NCI-H526 (cell line): ENCODE measurements at regions not wholly inside any gene's neighbourhood (a gene's known extent, or its start where the extent isn't known, plus 50 kb on each side); places are given as distances from the start of the nearest gene placed in this dataset.
A peak's percentile ranks its signal among the peaks of the same experiment; 100 is the strongest.

Experiments
- DNase-seq, 2 experiments: peaks; one replicate each; lab custom pipeline; 2025; lab: John Stamatoyannopoulos, UW

- no peak for DNase-seq
Observed at GRCh38 chr3:124444075-124444474, 286.2 kb upstream of the UMPS start.

DNA sequence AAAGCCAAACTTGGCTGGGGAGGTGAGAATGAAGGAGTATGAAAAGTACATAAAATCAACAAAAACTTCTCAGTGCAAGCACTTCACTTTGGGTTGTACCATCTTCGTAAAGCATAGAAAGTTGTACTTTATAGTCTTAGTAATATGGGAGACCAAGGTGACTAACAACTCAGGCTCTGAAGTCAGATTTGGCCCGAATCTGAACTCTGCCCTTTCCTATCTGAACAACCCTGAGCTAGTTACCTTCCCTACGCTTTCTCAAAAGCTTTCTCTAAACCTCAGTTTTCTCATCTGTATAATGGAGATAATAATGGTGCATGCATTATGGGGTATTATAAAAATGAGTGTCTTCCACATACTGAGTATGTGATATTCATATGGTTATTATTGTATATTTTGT is 285.4 kb upstream of the UMPS start:
- DNase-seq: no peak

- DNase-seq: no peak
Observed at GRCh38 chr3:124447845-124448244, 282.4 kb upstream of the UMPS start.

GRCh38 chr3:124448954-124449353 is 281.3 kb upstream of the UMPS start:
- DNase-seq: no peak

GRCh38 chr3:124450366-124450765 is 279.9 kb upstream of the UMPS start:
- no peak for DNase-seq

DNA sequence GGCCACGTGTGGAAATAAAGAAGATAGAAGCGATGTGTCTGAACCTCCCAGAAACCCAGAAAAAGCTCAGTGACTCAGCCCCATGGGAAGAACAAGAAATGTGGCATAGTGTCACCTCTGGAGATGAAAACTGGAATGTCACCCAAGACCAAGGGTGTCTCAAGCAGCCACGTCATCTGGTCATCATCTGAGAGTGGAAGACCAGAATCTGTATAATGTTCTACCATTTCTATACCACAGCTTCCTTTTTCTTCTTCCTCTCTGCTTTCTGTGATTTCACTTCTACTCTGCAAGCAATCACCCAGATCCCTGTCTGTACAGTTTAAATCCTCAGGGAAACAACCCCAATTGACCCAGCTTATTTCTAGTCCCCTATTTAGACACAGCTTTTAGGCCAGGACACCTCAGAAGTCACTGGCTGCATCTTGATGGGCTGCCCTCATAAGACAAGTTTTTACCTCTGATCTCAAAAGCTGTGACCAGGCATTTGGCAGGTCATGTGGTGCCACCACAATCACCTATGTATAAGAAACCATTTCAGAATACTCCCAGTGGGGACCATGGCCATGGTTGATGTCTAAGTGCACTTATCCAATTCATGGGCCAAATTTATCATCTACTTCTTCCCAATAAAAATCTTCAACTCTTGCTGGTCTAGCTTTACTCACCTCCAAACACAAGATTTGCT is 278.5 kb upstream of the UMPS start:
- no peak for DNase-seq

DNA sequence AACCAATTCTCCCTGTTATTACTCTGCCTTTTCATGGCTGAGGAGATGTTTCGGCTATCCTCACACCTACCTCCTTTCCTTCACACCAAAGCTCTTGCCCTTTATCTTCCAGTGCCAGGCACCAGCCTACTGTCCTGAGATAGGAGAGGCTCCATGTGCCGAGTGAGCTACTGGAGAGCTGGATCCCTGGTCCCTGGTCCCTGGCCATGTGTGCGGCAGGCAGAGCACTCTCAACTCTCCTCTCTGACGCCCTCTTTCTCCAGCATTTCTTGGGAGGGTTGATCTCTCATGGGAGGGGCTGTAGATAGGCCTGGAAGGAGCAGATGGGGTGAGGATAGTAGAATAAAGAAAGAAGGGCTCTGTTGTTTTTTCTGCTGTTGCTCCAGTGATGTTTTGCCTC is 277.1 kb upstream of the UMPS start:
- DNase-seq: no peak

GRCh38 chr3:124455891-124456290 is 274.4 kb upstream of the UMPS start:
- DNase-seq: no peak

- DNase-seq: no peak
Observed at GRCh38 chr3:124456506-124456905, 273.7 kb upstream of the UMPS start.

DNA sequence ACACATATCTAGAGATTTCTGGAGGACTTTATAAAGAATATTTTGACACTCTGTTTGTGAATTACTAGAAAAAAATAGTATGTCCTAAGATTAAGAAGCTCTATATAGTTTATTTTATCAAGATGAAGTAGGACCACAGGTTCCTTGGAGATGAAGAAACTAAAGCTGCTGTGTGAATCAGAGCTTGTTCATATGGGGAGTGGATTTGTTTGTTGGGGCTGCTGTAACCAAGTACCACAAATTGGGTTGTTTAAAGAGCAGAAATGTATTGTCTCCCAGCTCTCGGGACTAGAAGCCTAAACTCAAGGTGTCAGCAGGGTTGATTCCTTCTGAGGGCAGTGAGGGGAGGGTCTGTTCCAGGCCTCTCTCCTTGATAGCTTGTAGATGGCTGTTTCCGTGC is 270.6 kb upstream of the UMPS start:
- DNase-seq: no peak

- DNase-seq: no peak
Observed at GRCh38 chr3:124461126-124461525, 269.1 kb upstream of the UMPS start.

- no peak for DNase-seq
Observed at GRCh38 chr3:124461838-124462632, 268.2 kb upstream of the UMPS start.

DNA sequence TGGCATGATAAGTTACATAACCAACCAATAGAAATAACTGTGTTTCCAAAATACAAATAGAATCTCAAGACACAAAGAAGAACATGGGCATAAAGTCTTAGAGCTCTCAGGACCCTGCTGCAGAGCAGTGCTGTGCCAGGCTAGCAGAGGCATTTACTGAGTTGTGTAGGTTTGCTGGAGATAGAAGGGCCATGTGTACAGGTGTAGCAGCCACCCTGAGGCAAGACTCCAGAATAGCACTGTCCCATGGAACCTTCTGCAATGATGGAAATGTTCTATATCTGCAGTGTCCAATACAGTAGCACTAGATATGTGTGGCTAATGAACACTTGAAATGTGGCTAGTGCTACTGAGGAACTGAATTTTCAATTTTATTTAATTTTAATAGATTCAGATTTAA is 267.0 kb upstream of the UMPS start:
- DNase-seq: no peak

DNA sequence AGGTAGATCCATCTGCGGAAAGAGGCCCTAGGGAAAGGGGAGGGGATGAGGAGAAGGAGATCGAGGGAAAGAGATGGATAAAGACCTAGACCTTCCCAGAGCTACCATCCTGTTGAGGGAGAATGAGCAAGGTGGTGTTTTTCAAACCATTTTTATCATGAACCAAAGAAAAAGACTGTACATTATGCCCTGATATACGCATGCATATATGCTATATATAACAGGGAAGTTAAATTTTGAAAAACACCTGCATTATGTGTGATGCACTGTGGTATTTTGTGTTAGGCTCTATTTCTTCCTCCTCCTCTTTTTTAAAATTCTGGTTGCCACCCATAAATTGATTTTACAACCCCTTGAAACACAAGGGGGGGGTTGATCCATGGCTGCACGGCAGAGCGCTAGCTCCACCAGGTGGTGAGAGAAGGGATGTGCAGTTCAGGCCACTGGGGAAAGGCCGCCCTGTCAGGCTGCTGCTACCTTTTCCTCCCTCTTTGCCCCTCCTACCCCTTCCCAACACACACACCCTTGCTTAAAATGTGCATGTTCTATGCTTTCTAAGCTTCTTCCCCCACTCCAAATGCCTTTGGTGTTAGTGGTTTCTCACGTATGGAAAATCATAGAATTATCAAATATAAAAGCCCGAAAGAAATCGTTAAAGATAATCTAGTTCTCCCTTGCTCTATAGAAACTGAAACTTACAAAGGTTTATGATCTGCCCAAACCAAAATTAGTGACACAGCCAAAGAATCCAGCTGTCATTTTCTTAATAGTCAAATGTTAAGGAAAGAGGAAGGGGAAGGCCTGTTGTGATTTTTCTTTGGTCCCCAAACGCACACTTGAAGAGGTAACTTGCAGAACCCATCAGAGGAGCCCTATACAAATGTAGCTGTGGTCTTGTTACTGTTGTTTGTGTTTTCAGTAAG is 262.0 kb upstream of the UMPS start:
- DNase-seq: peak; percentile 2 to 61

GRCh38 chr3:124469555-124469954 is 260.7 kb upstream of the UMPS start:
- no peak for DNase-seq

GRCh38 chr3:124478830-124479229 is 251.4 kb upstream of the UMPS start:
- DNase-seq: peak in 1 of 2 experiments; percentile 29

- no peak for DNase-seq
Observed at GRCh38 chr3:124483915-124484470, 246.3 kb upstream of the UMPS start.

GRCh38 chr3:124486324-124486723 is 243.9 kb upstream of the UMPS start:
- peak in 1 of 2 experiments; percentile 27 for DNase-seq

GRCh38 chr3:124489506-124489905 is 240.7 kb upstream of the UMPS start:
- no peak for DNase-seq

DNA sequence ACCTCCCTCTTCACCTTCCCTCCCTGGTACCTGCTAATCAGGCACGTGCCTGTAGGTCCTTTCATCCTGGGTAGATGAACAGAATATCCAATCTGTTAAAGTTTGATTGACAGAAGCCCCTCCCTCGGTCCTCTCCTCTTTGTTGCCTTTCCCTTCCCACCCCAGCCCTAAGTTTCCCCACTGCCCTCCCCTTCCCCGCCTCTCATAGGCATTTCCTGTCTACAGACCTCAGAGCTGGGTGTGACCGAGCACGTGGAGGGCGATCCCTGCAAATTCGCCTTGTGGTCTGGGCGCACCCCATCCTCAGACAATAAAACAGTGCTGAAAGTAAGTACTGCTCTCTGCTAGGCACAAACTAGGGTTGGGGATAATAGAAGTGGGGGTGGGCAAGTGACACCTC is 239.2 kb upstream of the UMPS start:
- no peak for DNase-seq

GRCh38 chr3:124491875-124492274 is 238.4 kb upstream of the UMPS start:
- DNase-seq: no peak

- DNase-seq: peak; percentile 27 to 73
Observed at GRCh38 chr3:124492824-124493223, 237.4 kb upstream of the UMPS start.
